GM19452 (cell line): ENCODE measurements at regions not wholly inside any gene's neighbourhood (a gene's known extent, or its start where the extent isn't known, plus 50 kb on each side); places are given as distances from the start of the nearest gene placed in this dataset.

Source experiments
- ATAC-seq: cut with Tn5 transposase; IDR thresholded peaks from one replicate; pipeline ENCODE4 v1.9.1; 2021; ENCODE audit not compliant: unreplicated experiment

DNA sequence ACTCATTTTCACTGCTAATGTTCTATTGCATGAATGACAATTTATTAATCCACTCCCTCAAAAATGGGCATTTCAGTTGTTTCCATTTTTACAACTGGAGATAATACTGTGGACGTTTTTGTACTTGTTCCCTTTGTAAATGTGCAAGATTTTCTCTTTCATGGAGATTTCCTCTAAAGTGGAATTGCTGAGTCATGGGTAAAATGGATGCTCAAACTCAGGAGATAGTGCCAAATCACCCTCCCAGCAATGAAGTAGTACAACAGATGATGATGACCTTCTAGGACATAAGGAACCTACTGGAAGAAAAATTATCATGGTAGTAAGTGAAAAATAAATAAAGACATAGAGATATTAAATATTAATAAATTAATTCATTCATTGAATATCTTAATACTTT lies 460.8 kb upstream of the CHST9 start:
- ATAC-seq = no peak

DNA sequence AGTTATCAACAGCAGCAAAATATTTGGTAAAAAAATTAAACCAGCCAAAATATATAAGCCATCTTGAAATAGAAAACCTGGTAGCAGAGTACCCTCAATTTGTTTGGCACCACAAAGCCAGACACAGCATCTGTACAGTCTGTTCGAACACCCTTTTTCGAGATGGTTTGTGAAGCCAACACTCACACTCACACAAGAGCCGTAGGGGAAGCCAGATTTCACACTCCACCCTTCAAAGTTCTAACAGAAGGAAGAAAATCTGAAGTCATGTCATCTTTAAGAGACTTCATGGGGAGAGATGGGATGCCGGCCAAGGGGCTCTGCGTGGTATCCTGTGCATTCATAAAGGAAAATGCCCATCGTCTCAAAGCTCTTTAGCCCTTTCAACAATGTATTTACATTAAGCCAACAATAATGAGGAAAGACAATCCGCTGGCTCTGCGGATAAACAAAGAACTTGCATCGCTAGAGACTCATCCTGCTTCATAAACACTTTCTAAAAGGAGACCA lies 451.5 kb upstream of the CHST9 start:
- ATAC-seq = no peak

- no peak for ATAC-seq
Measured at GRCh38 chr18:27632706-27633105, 447.6 kb upstream of the CHST9 start.

DNA sequence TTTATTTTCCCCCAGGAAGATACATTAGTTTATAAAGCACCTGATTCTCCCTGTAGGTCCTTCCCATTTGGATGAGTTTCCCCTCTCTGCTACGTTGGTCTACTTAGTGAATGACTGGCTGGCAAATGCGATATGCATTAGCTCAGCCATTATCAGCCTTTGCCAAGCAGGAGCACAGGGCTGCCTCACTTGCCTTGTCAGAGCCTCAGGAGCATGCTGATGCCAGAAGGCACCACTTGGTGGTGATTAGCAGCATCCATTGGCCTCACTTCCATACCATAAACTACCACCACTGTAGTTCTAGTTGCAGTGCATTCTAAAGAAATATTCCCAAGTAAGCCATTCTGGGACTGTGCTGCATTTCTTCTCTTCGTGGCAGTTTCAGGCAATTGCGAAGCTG lies 442.8 kb upstream of the CHST9 start:
- no peak for ATAC-seq

- ATAC-seq = no peak
Measured at GRCh38 chr18:27621236-27621890, 436.3 kb upstream of the CHST9 start.

DNA sequence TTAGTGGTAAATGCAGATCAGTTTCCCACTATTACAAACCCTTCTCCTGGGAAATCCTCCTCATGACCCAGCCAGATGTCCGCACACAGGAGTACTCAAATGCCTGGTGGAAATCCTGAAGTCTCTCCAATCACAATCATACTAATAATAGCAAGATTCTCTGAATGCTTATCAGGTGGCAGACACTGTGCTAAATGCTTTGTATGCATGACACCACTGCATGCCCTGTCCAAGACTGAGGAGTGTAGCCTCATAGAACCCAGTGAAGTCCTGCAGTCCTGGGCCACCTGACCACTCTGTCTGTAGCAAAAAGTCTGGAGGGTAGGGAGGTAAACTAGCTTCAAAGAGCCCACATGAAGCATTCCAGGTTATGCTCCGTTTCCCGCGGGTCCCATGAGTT lies 434.8 kb upstream of the CHST9 start:
- no peak for ATAC-seq

- no peak for ATAC-seq
Measured at GRCh38 chr18:27619090-27619772, 434.1 kb upstream of the CHST9 start.

DNA sequence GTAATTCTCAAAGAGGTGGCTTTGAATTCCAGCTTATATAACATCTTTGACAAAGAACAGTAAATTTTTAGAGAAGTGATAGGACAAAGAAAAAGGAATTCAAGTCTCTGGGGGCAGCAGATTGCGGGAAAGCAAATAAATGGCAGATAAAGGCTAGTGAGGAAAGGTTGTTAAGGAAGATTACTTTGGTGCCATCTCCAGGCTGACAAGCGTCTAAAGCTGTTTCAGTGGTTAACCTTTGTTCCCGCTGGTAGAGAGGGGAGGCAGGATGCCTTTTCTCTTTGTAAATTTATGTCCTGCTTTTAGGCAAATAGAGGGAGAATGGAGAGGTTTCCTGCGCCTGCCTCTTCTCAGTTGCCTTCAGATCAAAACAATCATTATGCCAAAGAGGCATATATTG lies 431.2 kb upstream of the CHST9 start:
- no peak for ATAC-seq

DNA sequence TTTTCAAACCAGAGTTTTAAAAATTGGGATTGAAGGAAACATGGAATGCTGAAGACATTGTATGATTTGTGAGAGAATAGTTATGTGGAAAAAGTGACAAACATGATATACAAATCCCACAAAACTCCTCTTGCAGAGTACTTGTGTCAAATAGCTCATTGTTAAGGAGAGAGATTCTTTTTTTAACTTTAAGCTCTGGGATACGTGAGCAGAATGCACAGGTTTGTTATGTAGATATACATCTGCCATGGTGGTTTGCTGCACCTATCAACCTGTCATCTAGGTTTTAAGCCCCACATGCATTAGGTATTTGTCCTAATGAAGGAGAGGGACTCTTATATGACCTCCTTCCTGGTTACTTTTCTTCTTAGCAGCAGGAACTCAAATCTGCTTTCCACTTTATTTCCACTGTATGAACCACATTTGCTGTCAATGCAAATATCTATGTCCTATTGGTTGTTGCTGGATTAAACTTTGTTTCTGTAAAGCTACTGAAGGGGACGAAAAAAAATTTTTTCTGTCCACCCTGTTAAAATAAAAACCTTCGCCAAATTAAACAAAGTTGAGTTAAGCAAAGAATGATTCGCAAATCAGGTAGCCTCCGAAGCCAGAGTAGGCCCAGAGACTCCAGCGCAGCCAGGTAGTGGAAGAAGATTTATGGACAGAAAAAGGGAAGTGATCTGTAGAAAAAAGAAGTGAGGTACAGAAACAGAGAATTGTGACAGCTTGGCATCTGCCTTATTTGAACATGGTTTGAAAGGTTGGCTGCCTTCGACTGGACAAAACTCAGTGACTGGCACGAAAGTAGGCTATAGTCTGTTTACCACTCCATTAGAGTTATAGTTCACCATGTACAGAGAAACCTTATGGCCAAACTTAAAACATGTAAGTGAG lies 430.1 kb upstream of the CHST9 start:
- ATAC-seq = no peak

DNA sequence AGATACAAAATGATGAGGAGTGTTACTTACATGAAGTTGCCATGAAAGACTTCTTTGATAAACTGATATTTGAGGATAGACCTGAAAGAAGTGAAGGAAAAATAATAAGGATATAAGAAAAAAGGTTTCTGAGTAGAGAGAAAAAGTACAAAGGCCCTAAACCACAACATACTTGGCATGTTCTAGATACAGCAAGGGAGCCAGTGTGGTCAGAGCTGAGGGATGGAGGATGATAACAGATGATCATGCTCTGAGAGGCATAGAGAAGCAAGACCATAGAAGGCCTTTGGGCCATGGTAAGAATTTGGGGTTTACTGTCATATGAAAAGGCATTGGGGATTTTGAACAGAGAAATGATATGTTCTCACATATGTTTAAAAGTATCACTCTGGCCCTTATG lies 424.1 kb upstream of the CHST9 start:
- ATAC-seq = no peak

DNA sequence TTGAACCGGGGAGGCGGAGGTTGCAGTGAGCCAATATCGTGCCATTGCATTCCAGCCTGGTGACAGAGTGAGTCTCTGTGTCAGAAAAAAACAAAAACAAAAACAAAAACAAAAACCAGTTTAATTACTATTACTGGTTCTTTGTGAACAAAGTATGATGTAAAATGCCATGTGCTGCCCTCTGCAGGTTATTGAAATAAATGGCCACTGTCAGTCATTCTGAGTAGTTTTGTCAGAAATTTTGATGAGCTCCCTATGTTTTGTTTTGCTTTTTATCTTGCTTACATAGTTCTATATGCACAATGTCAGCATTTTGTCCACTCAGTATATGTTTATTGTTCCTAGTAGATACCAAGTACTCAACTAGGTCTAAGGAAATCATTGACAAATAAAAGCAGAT lies 423.6 kb upstream of the CHST9 start:
- ATAC-seq = no peak

DNA sequence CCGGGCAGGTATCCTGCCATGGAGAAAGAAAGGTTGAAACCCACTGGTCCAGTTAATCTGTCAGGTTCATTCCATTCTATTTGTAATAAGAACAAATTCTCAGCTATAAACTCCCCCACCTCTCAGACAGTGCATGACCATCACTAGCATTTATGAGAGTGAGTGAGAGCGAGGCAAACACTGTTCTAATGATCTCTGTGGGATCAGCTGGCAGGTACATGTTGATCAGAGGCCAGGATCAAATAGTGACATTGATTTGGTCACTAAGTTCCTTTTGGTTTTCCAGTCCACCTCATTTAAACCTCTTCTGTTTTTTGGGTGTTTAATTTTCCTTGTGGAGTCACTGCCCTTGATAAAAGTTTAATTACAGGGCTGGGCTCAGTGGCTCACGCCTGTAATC lies 423.1 kb upstream of the CHST9 start:
- no peak for ATAC-seq

- no peak for ATAC-seq
Measured at GRCh38 chr18:27606741-27607140, 421.6 kb upstream of the CHST9 start.

GRCh38 chr18:27605107-27605834 lies 420.2 kb upstream of the CHST9 start:
- ATAC-seq = peak; percentile 83

- no peak for ATAC-seq
Measured at GRCh38 chr18:27604583-27604982, 419.5 kb upstream of the CHST9 start.

DNA sequence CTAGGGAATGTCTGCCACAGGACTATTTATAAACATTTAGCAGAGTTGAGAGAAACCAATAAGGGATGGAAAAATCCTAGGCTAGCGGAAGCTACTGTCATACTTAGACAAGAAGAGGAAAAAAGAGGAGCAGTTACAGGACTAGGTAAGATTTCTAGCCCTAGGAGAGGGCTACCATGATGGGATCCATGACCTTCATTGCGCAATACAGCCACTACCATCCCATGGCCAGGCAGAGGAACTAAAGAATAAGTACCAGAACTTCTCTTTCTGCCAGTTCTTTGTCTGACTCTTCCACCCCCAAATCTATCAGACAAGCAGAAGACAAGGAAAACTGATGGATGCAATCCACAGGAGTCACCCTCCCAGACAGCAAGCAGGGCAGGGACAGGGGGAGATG lies 417.0 kb upstream of the CHST9 start:
- ATAC-seq = no peak

DNA sequence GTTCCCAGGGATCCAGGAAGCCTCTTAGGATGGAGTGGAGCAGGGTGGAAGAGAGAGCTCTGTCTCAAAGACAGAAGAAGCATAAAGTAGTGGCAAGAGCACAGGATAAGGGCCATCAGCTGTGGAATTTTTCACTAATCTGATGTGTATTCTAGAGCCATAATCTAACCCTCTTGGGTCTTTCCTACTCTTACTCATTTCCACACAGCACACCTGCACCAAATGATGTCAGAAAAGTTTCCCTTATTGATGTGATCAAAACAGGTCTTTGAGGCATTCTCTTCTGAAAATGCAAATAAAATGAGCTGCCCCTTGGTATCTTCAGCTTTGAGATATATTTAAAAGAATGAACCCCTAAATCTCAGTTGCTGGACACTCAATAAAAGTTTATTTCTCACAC lies 415.1 kb upstream of the CHST9 start:
- no peak for ATAC-seq

DNA sequence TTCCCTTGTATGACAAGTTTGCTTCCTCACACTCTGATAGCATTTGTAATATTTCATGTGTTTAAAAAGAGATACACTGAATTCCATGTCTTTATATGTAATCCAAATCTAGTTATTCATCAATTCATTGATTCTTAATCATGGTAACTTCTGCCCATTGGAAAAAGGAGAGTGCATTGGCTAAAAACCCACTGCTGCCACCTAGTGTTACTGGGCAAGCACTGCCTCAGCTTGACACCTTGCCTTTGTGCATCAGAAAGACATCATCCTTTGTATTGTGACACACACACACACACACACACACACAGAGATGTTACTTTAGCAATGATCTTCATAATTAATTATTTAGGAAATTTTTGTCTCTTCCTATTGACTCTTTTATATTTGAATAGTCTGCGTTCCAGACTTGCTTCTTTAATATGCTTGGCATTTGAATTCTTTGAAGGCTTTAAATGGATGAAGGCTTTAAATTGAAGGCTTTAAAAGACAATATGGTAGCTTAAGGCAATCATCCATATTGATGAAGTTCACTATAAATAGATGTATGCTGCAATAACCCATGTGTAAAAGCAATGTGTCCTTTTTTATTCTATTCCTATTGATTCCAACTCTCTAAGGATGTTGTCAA lies 414.2 kb upstream of the CHST9 start:
- peak; percentile 80 for ATAC-seq

- no peak for ATAC-seq
Measured at GRCh38 chr18:27595113-27595838, 410.2 kb upstream of the CHST9 start.

DNA sequence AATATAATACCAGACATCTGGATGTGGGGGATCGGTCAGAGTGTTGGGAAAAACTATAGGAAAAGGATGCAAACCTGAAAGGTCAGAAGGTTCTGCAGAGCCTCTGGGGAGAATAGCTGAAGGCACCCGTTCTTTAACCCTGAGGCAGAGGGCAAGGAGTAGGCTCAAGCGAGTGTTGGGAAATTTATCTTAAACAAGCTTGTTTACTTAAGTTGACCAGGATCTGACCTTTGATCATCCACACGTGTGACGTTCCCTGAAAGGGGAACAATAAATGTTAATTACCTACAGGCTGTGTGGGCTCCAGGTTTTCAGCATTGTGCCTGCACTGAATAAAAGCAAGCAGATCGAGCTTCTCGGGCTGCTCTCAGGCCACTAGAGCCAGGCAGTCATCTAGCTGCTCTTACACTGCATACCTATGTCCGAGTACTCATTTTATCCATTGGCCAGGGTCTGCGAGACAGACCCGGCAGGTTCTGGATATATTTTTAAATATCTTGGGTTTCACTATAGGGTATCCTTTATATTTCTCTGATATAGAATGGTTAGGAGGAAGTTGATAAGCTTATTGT lies 400.6 kb upstream of the CHST9 start:
- ATAC-seq = no peak
